GM12865 (cell line): ENCODE measurements at regions not wholly inside any gene's neighbourhood (a gene's known extent, or its start where the extent isn't known, plus 50 kb on each side); places are given as distances from the start of the nearest gene placed in this dataset.

Experiments
- DNase-seq: peaks from one replicate; pipeline ENCODE4 v3.0.0; 2010; ENCODE audit warnings: low read depth
- H3K4me3 ChIP-seq: 2 replicates; pipeline ENCODE4 v1.5.1; 2011; ENCODE audit warnings: mild to moderate bottlenecking, low read depth, low read length, control low read depth
- CTCF ChIP-seq: IDR thresholded peaks from 2 replicates; pipeline ENCODE4 v1.5.1; 2011; ENCODE audit warnings: low read length, control low read depth, low read depth, inconsistent platforms; ENCODE audit not compliant: insufficient read depth; ENCODE audit errors: missing control alignments

DNA sequence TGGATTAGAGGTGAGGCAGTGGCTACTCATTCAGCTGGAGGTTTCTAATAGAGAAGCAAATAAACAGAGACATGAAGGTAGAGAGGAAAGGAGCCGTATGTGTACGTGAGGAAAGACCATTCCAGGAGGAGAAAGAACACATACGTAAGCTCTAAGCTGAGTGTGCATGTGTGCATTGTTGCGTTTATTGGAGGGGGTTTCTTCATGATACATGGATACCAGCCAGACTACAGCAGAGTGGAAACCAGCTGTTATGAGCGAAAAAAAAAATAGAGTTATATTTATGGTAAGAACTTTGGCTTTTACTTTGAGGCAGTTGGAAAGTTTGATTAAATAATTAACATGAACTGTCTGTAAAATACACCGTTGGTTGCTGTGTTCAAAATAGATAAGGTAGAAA lies 173.4 kb upstream of the RGS18 start:
- no peak for DNase-seq
- H3K4me3 ChIP-seq, result no peak overlapping the region

DNA sequence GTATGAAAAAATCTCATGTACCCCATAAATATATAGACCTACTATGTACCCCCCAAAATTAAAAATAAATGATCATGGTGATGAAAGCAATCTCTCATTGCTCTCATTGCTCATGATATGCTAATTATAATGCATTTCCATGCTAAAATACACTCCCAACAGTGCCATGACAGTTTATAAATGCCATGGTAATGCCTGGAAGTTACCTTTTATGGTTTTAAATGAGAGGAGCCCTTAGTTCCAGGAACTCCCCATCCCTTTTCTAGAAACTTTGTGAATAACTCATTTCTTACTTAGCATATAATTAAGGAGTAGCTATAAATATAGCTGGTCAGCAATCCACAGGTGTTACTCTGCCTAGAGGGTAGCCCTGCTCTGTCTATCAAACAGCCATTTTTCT lies 166.1 kb upstream of the RGS18 start:
- TF ChIP-seq CTCF, result no peak
- H3K4me3 ChIP-seq, result no peak overlapping the region
- no peak for DNase-seq

More for the DNA sequence above, 173.4 kb upstream of the RGS18 start:
- no peak for TF ChIP-seq CTCF

- TF ChIP-seq CTCF, result no peak
- no peak for DNase-seq
- H3K4me3 ChIP-seq, result no peak overlapping the region
Measured at GRCh38 chr1:191993549-191993948, 164.7 kb upstream of the RGS18 start.

- H3K4me3 ChIP-seq, result no peak overlapping the region
- no peak for TF ChIP-seq CTCF
- DNase-seq, result no peak
Measured at GRCh38 chr1:192002063-192002462, 156.2 kb upstream of the RGS18 start.

DNA sequence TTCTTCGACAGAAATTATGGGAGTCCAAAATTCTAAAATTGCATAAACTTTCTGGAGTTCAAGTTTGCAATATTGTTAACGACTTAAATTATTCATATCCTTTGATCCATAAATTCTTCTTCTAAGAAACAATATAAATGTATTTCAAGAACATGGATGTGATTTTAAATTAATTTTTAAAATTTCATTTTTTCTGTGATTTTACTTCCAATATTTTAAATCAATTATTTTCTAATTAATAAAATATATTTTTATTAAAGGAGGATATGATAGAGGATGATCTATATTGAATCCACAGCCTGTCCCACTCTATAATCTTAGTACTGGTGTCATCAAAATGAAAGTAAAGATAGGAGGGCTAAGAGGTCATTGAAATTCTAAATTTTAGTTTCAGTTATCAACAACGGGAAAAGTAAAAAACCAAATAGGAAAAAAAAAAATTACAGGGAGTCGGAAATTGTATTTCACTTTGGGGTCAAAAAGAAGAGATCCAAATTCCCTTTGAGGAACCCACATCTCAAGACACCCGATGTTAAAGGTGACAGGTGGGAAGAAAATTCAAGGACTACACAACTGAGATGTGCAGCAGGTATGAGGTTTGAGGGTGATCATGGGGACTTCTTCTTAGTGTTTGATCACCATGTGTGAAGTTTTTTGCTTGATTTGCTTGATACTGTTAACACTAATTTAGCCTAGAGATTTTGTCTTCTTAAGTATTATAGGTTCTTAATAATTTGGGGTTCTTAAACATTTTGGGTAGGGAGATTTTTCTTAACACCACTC lies 154.8 kb upstream of the RGS18 start:
- no peak for TF ChIP-seq CTCF

GRCh38 chr1:192005976-192006375 lies 152.3 kb upstream of the RGS18 start:
- DNase-seq, result no peak
- TF ChIP-seq CTCF, result no peak
- no peak overlapping the region for H3K4me3 ChIP-seq

More for the DNA sequence above, 154.8 kb upstream of the RGS18 start:
- DNase-seq, result no peak
- H3K4me3 ChIP-seq, result no peak overlapping the region
